ENCODE measurements at regions not wholly inside any gene's neighbourhood (a gene's known extent, or its start where the extent isn't known, plus 50 kb on each side); places are given as distances from the start of the nearest gene placed in this dataset.

- DNase-seq (no peak), ATAC-seq (ENCODE audit: low read depth in 2 of 2) (no peak)
- H3K4me1 Mint-ChIP-seq, result peaks cover 4 to 6% (median 5%) of the 10 kb centered on the region in 3 donors
- H3K36me3 Mint-ChIP-seq, result no peaks in the 10 kb centered on the region
- H3K27me3 Mint-ChIP-seq, result peaks cover 0 to 9% (median 6%) of the 10 kb centered on the region in 3 donors
- H3K27ac Mint-ChIP-seq, result peak overlapping the region in 1 of 6 donors; percentile 80
- no peak overlapping the region for H3K4me3 Mint-ChIP-seq
- no peaks in the 10 kb centered on the region for H3K9me3 Mint-ChIP-seq
Observed at GRCh38 chr9:89956331-89956730, 351.5 kb downstream of the GADD45G start.

- H3K36me3 Mint-ChIP-seq, result no peaks in the 10 kb centered on the region
- peaks cover 6 to 11% (median 11%) of the 10 kb centered on the region in 3 donors for H3K4me1 Mint-ChIP-seq
- no peak overlapping the region for H3K4me3 Mint-ChIP-seq
- no peak for ATAC-seq (ENCODE audit: low read depth in 2 of 2)
- H3K27ac Mint-ChIP-seq, result peak overlapping the region in 2 of 6 donors; percentile 17 to 60
- H3K27me3 Mint-ChIP-seq, result peaks cover 0 to 3% (median under 1%) of the 10 kb centered on the region in 3 donors
- DNase-seq, result no peak
- no peaks in the 10 kb centered on the region for H3K9me3 Mint-ChIP-seq
Observed at GRCh38 chr9:89956907-89957306, 352.1 kb downstream of the GADD45G start.

GRCh38 chr9:89958086-89958485 is 353.3 kb downstream of the GADD45G start:
- Mint-ChIP-seq H3K4me3 (peak overlapping the region in 1 of 8 donors; percentile 44), H3K27ac (no peak overlapping the region), H3K27me3 (no peaks in the 10 kb centered on the region), H3K9me3 (no peaks in the 10 kb centered on the region), H3K4me1 (peaks cover 9 to 15% (median 14%) of the 10 kb centered on the region in 3 donors), H3K36me3 (no peaks in the 10 kb centered on the region)
- ATAC-seq (ENCODE audit: low read depth in 2 of 2) (no peak), DNase-seq (no peak)

GRCh38 chr9:89961616-89962341 is 357.0 kb downstream of the GADD45G start:
- H3K36me3 Mint-ChIP-seq, result no peaks in the 10 kb centered on the region
- H3K4me1 Mint-ChIP-seq, result peaks cover 13 to 15% (median 14%) of the 10 kb centered on the region in 3 donors
- no peak for DNase-seq
- H3K27me3 Mint-ChIP-seq, result no peaks in the 10 kb centered on the region
- peak overlapping the region in 3 of 6 donors; percentile 13 to 61 (median 52) for H3K27ac Mint-ChIP-seq
- no peaks in the 10 kb centered on the region for H3K9me3 Mint-ChIP-seq
- peak overlapping the region in 2 of 8 donors; percentile 13 to 80 for H3K4me3 Mint-ChIP-seq
- ATAC-seq (ENCODE audit: low read depth in 2 of 2), result no peak

GRCh38 chr9:89963280-89963679 is 358.5 kb downstream of the GADD45G start:
- H3K9me3 Mint-ChIP-seq, result no peaks in the 10 kb centered on the region
- ATAC-seq (ENCODE audit: low read depth in 2 of 2) (no peak), DNase-seq (no peak)
- H3K4me3 Mint-ChIP-seq, result peak overlapping the region in 1 of 8 donors; percentile 0
- peak overlapping the region in 1 of 6 donors; percentile 1 for H3K27ac Mint-ChIP-seq
- peaks cover 0 to under 1% (median 0%) of the 10 kb centered on the region in 3 donors for H3K27me3 Mint-ChIP-seq
- no peaks in the 10 kb centered on the region for H3K36me3 Mint-ChIP-seq
- H3K4me1 Mint-ChIP-seq, result peaks cover 13 to 15% (median 14%) of the 10 kb centered on the region in 3 donors

GRCh38 chr9:89967527-89967926 is 362.7 kb downstream of the GADD45G start:
- DNase-seq, result no peak
- H3K4me1 Mint-ChIP-seq, result peaks cover 0 to 4% (median 0%) of the 10 kb centered on the region in 3 donors
- H3K27me3 Mint-ChIP-seq, result peaks cover 0 to 13% (median 7%) of the 10 kb centered on the region in 3 donors
- H3K4me3 Mint-ChIP-seq, result no peak overlapping the region
- no peaks in the 10 kb centered on the region for H3K36me3 Mint-ChIP-seq
- no peak overlapping the region for H3K27ac Mint-ChIP-seq
- H3K9me3 Mint-ChIP-seq, result no peaks in the 10 kb centered on the region
- no peak for ATAC-seq (ENCODE audit: low read depth in 2 of 2)

GRCh38 chr9:89969156-89969675 is 364.4 kb downstream of the GADD45G start:
- no peak overlapping the region for H3K4me3 Mint-ChIP-seq
- H3K9me3 Mint-ChIP-seq, result no peaks in the 10 kb centered on the region
- H3K4me1 Mint-ChIP-seq, result no peaks in the 10 kb centered on the region
- no peak overlapping the region for H3K27ac Mint-ChIP-seq
- DNase-seq (no peak), ATAC-seq (ENCODE audit: low read depth in 2 of 2) (no peak)
- peaks cover 0 to 13% (median 7%) of the 10 kb centered on the region in 3 donors for H3K27me3 Mint-ChIP-seq
- no peaks in the 10 kb centered on the region for H3K36me3 Mint-ChIP-seq

- Mint-ChIP-seq H3K9me3 (no peaks in the 10 kb centered on the region), H3K4me1 (no peaks in the 10 kb centered on the region), H3K27me3 (peaks cover 0 to 13% (median 7%) of the 10 kb centered on the region in 3 donors), H3K4me3 (no peak overlapping the region), H3K36me3 (no peaks in the 10 kb centered on the region), H3K27ac (no peak overlapping the region)
- DNase-seq (no peak), ATAC-seq (ENCODE audit: low read depth in 2 of 2) (no peak)
Observed at GRCh38 chr9:89969881-89970639, 365.2 kb downstream of the GADD45G start.

- Mint-ChIP-seq H3K4me1 (no peaks in the 10 kb centered on the region), H3K36me3 (no peaks in the 10 kb centered on the region), H3K27ac (no peak overlapping the region), H3K9me3 (no peaks in the 10 kb centered on the region), H3K27me3 (peaks cover 0 to 13% (median 7%) of the 10 kb centered on the region in 3 donors), H3K4me3 (no peak overlapping the region)
- DNase-seq (no peak), ATAC-seq (ENCODE audit: low read depth in 2 of 2) (no peak)
Observed at GRCh38 chr9:89970701-89971100, 365.9 kb downstream of the GADD45G start.

GRCh38 chr9:89972535-89972934 is 367.7 kb downstream of the GADD45G start:
- Mint-ChIP-seq H3K27ac (no peak overlapping the region), H3K36me3 (no peaks in the 10 kb centered on the region), H3K9me3 (no peaks in the 10 kb centered on the region), H3K27me3 (peaks cover 0 to 13% (median 7%) of the 10 kb centered on the region in 3 donors), H3K4me3 (no peak overlapping the region), H3K4me1 (no peaks in the 10 kb centered on the region)
- DNase-seq (no peak), ATAC-seq (ENCODE audit: low read depth in 2 of 2) (no peak)

GRCh38 chr9:89974582-89974981 is 369.8 kb downstream of the GADD45G start:
- no peaks in the 10 kb centered on the region for H3K4me1 Mint-ChIP-seq
- DNase-seq (no peak), ATAC-seq (ENCODE audit: low read depth in 2 of 2) (no peak)
- no peak overlapping the region for H3K27ac Mint-ChIP-seq
- no peak overlapping the region for H3K4me3 Mint-ChIP-seq
- no peaks in the 10 kb centered on the region for H3K9me3 Mint-ChIP-seq
- peaks cover 0 to under 1% (median 0%) of the 10 kb centered on the region in 3 donors for H3K27me3 Mint-ChIP-seq
- no peaks in the 10 kb centered on the region for H3K36me3 Mint-ChIP-seq

GRCh38 chr9:89975024-89975423 is 370.2 kb downstream of the GADD45G start:
- H3K4me3 Mint-ChIP-seq, result no peak overlapping the region

GRCh38 chr9:89975630-89976029 is 370.8 kb downstream of the GADD45G start:
- no peak for DNase-seq
- no peaks in the 10 kb centered on the region for H3K36me3 Mint-ChIP-seq

More at GRCh38 chr9:89975024-89975423, 370.2 kb downstream of the GADD45G start:
- no peaks in the 10 kb centered on the region for H3K9me3 Mint-ChIP-seq
- peaks cover 0 to 2% (median 0%) of the 10 kb centered on the region in 3 donors for H3K27me3 Mint-ChIP-seq
- DNase-seq (no peak), ATAC-seq (ENCODE audit: low read depth in 2 of 2) (no peak)
- H3K36me3 Mint-ChIP-seq, result no peaks in the 10 kb centered on the region
- no peaks in the 10 kb centered on the region for H3K4me1 Mint-ChIP-seq
- no peak overlapping the region for H3K27ac Mint-ChIP-seq

More at GRCh38 chr9:89975630-89976029, 370.8 kb downstream of the GADD45G start:
- Mint-ChIP-seq H3K27me3 (peaks cover 0 to 6% (median 0%) of the 10 kb centered on the region in 3 donors), H3K27ac (no peak overlapping the region), H3K4me1 (no peaks in the 10 kb centered on the region), H3K4me3 (no peak overlapping the region), H3K9me3 (no peaks in the 10 kb centered on the region)
- no peak for ATAC-seq (ENCODE audit: low read depth in 2 of 2)
